ENCODE measurements at regions not wholly inside any gene's neighbourhood (a gene's known extent, or its start where the extent isn't known, plus 50 kb on each side); places are given as distances from the start of the nearest gene placed in this dataset.

GRCh38 chr2:2765176-2765800, 434.2 kb upstream of the MYT1L start:
- TF ChIP-seq CTCF (IDR thresholded peaks at IDR 0.05) (no peak), POLR2A (IDR thresholded peaks at IDR 0.05) (no peak)

Data from thyroid gland (tissue), 4 donors.